NB4 (cell line): ENCODE measurements at regions not wholly inside any gene's neighbourhood (a gene's known extent, or its start where the extent isn't known, plus 50 kb on each side); places are given as distances from the start of the nearest gene placed in this dataset.

Source experiments
- DNase-seq: peaks from one replicate; pipeline ENCODE4 v3.0.0; 2010; ENCODE audit warnings: low read depth
- H3K4me3 ChIP-seq: one replicate; pipeline ENCODE4 v1.5.1; 2011; ENCODE audit warnings: mild to moderate bottlenecking, low read depth, low read length, moderate library complexity
- CTCF ChIP-seq: IDR thresholded peaks from one replicate; pipeline ENCODE4 v1.5.1; 2012; ENCODE audit warnings: low read depth, low read length
- MYC ChIP-seq: IDR thresholded peaks from 2 replicates; pipeline ENCODE4 v1.6.1; 2011; ENCODE audit warnings: low read depth, low read length
- POLR2A ChIP-seq: IDR thresholded peaks from 2 replicates; pipeline ENCODE4 v1.6.1; 2011; ENCODE audit warnings: mild to moderate bottlenecking; ENCODE audit not compliant: insufficient read length; ENCODE audit errors: extremely low read depth
- TF ChIP-seq, protein P1 (sequence below): IDR thresholded peaks from 2 replicates; pipeline ENCODE4 v1.6.1; 2011; ENCODE audit warnings: low read depth, low read length

- no peak for DNase-seq
These were observed 151.5 kb upstream of the LRFN2 start for GRCh38 chr6:40738551-40739193.

GRCh38 chr6:40735521-40735920 lies 148.4 kb upstream of the LRFN2 start:
- no peak for TF ChIP-seq POLR2A
- TF ChIP-seq, protein P1, sequence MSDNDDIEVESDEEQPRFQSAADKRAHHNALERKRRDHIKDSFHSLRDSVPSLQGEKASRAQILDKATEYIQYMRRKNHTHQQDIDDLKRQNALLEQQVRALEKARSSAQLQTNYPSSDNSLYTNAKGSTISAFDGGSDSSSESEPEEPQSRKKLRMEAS: no peak
- TF ChIP-seq MYC: no peak
- no peak for TF ChIP-seq CTCF
- DNase-seq: no peak
- H3K4me3 ChIP-seq: no peak overlapping the region

More at GRCh38 chr6:40738551-40739193, 151.5 kb upstream of the LRFN2 start:
- TF ChIP-seq MYC (no peak), CTCF (no peak), POLR2A (no peak)
- TF ChIP-seq, protein P1: no peak
- H3K4me3 ChIP-seq: no peak overlapping the region

DNA sequence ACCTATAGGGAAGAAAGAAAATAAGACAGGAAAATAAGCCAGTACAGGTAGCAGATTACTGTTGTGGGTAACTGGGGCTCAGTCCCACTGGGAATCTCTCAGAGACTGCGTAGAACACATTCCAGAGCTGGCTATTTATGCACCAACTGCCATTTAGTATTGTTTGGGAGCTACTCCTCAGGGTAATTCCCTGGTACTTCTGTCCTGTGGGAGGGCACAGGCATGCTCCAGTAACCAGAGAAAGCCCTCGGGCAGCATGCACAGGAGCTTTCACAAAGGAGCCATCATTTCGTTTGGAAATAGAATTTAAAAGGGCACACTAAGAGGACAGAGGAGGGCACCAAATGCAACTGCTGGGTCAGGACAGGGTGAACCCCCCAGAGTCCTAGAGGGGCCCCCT lies 148.0 kb upstream of the LRFN2 start:
- no peak overlapping the region for H3K4me3 ChIP-seq
- no peak for TF ChIP-seq POLR2A
- TF ChIP-seq, protein P1: no peak
- no peak for TF ChIP-seq MYC
- no peak for DNase-seq

DNA sequence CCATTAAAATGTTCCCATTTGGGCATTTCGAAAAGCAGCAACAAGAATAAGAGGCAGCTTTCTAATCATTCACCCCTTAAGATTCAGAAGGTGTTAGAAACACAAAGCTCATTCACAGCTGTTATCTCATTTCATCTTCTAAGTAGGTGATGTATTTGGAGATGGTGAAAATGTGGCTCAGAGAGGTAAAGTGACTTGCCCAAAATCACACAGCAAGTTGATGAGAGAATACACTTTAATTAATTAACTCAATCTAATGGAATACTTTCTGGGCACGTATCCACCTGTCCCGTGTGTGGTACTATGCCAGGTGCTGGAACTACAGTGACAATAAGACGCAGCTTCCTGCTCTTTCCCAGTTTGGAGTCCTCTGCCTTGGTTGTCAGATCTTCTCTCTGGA lies 147.4 kb upstream of the LRFN2 start:
- no peak overlapping the region for H3K4me3 ChIP-seq
- no peak for DNase-seq
- TF ChIP-seq, protein P1: no peak
- TF ChIP-seq CTCF (no peak), MYC (no peak), POLR2A (no peak)

GRCh38 chr6:40733770-40734396 lies 146.7 kb upstream of the LRFN2 start:
- TF ChIP-seq MYC: no peak
- TF ChIP-seq, protein P1: no peak
- TF ChIP-seq POLR2A: no peak
- TF ChIP-seq CTCF: no peak
- no peak for DNase-seq
- H3K4me3 ChIP-seq: no peak overlapping the region

DNA sequence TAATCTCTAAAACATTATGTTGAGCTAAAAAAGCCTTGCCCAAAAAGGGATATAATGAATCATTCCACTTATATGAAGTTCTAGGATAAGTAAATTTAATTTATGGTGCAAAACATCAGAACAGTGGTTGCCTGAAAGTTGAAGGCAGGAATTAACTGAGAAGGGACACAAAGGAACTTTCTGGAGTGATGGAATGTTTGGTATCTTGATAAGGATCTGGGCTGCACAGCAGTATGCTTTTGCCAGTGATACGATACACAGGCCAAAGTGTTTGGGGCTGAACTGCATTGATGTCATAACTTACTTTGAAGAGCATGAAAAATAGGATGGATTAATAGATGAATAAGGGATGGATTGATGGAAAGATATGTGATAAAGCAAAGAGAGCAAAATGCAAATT lies 146.1 kb upstream of the LRFN2 start:
- DNase-seq: no peak
- H3K4me3 ChIP-seq: no peak overlapping the region
- TF ChIP-seq MYC (no peak), CTCF (no peak), POLR2A (no peak)
- TF ChIP-seq, protein P1: no peak
